Trophoblast cell (in vitro differentiated cells and primary cell): ENCODE measurements at regions not wholly inside any gene's neighbourhood (a gene's known extent, or its start where the extent isn't known, plus 50 kb on each side); places are given as distances from the start of the nearest gene placed in this dataset.

Experiments
- DNase-seq, 2 donors: peaks; one replicate each; pipeline ENCODE4 v3.0.0-alpha.2; 2016
- H2AFZ ChIP-seq: 2 replicates; pipeline ENCODE4 v1.6.1; 2013; ENCODE audit warnings: low read length, moderate library complexity, mild to moderate bottlenecking; ENCODE audit not compliant: insufficient read depth, poor library complexity
- H2AK5ac ChIP-seq: 2 replicates; pipeline ENCODE4 v1.6.1; 2013; ENCODE audit warnings: mild to moderate bottlenecking, low read length
- H2BK120ac ChIP-seq: 2 replicates; pipeline ENCODE4 v1.6.1; 2013; ENCODE audit warnings: low read length, mild to moderate bottlenecking, moderate library complexity; ENCODE audit not compliant: insufficient read depth, poor library complexity
- H2BK12ac ChIP-seq: 2 replicates; pipeline ENCODE4 v1.6.1; 2013; ENCODE audit warnings: mild to moderate bottlenecking, low read length, moderate library complexity
- H2BK5ac ChIP-seq: 2 replicates; pipeline ENCODE4 v1.6.1; 2013; ENCODE audit warnings: low read length, low read depth, moderate library complexity, mild to moderate bottlenecking; ENCODE audit not compliant: poor library complexity
- H3K14ac ChIP-seq: 2 replicates; pipeline ENCODE4 v1.6.1; 2013; ENCODE audit warnings: mild to moderate bottlenecking, low read length
- H3K18ac ChIP-seq: 2 replicates; pipeline ENCODE4 v1.6.1; 2013; ENCODE audit warnings: mild to moderate bottlenecking, low read length
- H3K23ac ChIP-seq: 2 replicates; pipeline ENCODE4 v1.6.1; 2013; ENCODE audit warnings: low read length
- H3K27ac ChIP-seq: 2 replicates; pipeline ENCODE4 v1.5.1; 2013; ENCODE audit warnings: low read depth, mild to moderate bottlenecking, inconsistent platforms, low read length, moderate library complexity
- H3K27me3 ChIP-seq: 2 replicates; pipeline ENCODE4 v1.6.1; 2013; ENCODE audit warnings: inconsistent platforms, mild to moderate bottlenecking, low read length, moderate library complexity; ENCODE audit not compliant: insufficient read depth
- H3K36me3 ChIP-seq, 2 experiments: 1 replicate in 1 of 2; 2 replicates in 1 of 2; pipeline ENCODE4 v1.6.1; 2013; ENCODE audit warnings: low read length in 2 of 2, mild to moderate bottlenecking in 2 of 2, moderate library complexity in 1 of 2; ENCODE audit not compliant: insufficient read depth in 2 of 2, control insufficient read depth in 1 of 2
- H3K4ac ChIP-seq: 2 replicates; pipeline ENCODE4 v1.6.1; 2013; ENCODE audit warnings: low read depth, mild to moderate bottlenecking, low read length, moderate library complexity
- H3K4me1 ChIP-seq, 2 experiments: 1 replicate in 1 of 2; 2 replicates in 1 of 2; pipeline ENCODE4 v1.6.1; 2013; ENCODE audit warnings: low read length in 2 of 2, mild to moderate bottlenecking in 2 of 2, moderate library complexity in 1 of 2; ENCODE audit not compliant: insufficient read depth in 2 of 2, control insufficient read depth in 1 of 2
- H3K4me2 ChIP-seq: 2 replicates; pipeline ENCODE4 v1.6.1; 2013; ENCODE audit warnings: inconsistent platforms, mild to moderate bottlenecking, low read length, moderate library complexity
- H3K4me3 ChIP-seq: 2 replicates; pipeline ENCODE4 v1.5.1; 2013; ENCODE audit warnings: mild to moderate bottlenecking, low read depth, low read length, inconsistent platforms
- H3K79me1 ChIP-seq: one replicate; pipeline ENCODE4 v1.6.1; 2013; ENCODE audit warnings: low read length
- H3K79me2 ChIP-seq: 2 replicates; pipeline ENCODE4 v1.6.1; 2013; ENCODE audit warnings: low read length, mild to moderate bottlenecking; ENCODE audit not compliant: control insufficient read depth, insufficient read depth, poor library complexity
- H3K9ac ChIP-seq: 2 replicates; pipeline ENCODE4 v1.6.1; 2013; ENCODE audit warnings: mild to moderate bottlenecking, low read length
- H3K9me3 ChIP-seq: 2 replicates; pipeline ENCODE4 v1.6.1; 2013; ENCODE audit warnings: low read depth, mild to moderate bottlenecking, control low read depth, inconsistent platforms, low read length; ENCODE audit not compliant: insufficient read depth
- H4K12ac ChIP-seq: 2 replicates; pipeline ENCODE4 v1.6.1; 2013; ENCODE audit warnings: low read depth, mild to moderate bottlenecking, low read length, moderate library complexity
- H4K8ac ChIP-seq: 2 replicates; pipeline ENCODE4 v1.6.1; 2013; ENCODE audit warnings: low read depth, mild to moderate bottlenecking, low read length, moderate library complexity
- H4K91ac ChIP-seq: one replicate; pipeline ENCODE4 v1.6.1; 2013; ENCODE audit warnings: low read depth, mild to moderate bottlenecking, low read length, moderate library complexity
- WGBS: extraction: QIAGEN DNeasy Blood & Tissue Kit; methylation state at CpG from one replicate; pipeline ENCODE4 v1.1.7; 2013; ENCODE audit warnings: missing lambda C conversion rate; ENCODE audit not compliant: insufficient read length, insufficient coverage; ENCODE audit errors: extremely low coverage; 5-methylcytosine and 5-hydroxymethylcytosine counted together

DNA sequence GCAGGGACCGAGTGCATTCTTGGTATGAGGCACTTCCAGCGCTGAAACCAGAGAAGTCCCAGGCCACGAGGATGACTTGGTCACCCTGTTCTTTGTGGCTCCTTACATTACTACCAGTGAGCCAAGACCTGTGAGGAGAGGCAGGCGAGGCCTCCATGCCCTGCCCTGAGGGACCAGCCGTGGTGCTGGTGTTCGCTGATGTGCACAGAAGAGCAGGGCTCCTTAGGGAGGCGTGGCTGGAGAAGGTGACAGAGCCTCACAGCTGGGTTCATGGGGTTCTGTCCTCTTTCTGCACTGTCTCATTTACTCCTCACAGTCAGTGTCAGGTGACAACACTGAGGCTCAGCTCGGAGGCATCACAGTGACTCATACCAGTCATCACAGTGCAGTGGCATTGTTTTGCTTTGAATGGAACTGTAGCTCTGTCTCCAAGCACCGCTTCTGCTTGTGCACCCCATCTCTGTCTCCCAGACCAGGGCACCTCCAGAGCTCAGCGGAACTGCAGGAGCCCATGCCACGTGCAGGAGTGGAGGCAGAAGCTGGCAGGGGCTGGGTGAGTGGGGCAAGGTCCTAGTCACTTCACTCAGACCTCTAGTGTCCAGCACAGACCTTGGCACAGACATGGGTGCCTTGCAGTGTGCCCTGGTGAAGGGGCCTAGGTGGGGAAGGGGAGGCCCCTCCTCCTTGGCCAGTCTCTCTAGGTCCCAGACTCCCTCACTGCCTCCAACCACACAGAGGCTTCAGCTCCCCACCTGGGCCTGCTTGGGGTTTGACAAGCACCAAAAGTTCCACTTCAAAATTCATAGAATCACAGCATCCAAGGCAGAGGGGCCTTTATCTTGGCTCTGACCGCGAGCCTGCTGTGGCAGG, 310.9 kb downstream of the MATN1 start:
- no peak overlapping the region for H4K91ac ChIP-seq
- no peak overlapping the region for H2BK12ac ChIP-seq
- H3K4me1 ChIP-seq = no peaks in the 10 kb centered on the region
- no peak overlapping the region for H3K18ac ChIP-seq
- no peak for DNase-seq
- no peak overlapping the region for H4K12ac ChIP-seq
- H3K27me3 ChIP-seq = no peaks in the 10 kb centered on the region
- no peak overlapping the region for H3K14ac ChIP-seq
- H3K4ac ChIP-seq = no peak overlapping the region
- no peak overlapping the region for H3K4me2 ChIP-seq
- H3K9me3 ChIP-seq = no peaks in the 10 kb centered on the region
- H3K4me3 ChIP-seq = no peak overlapping the region
- no peak overlapping the region for H3K9ac ChIP-seq
- H3K27ac ChIP-seq = no peak overlapping the region
- no peak overlapping the region for H2AFZ ChIP-seq
- no peak overlapping the region for H2AK5ac ChIP-seq
- H2BK5ac ChIP-seq = no peak overlapping the region
- H3K23ac ChIP-seq = no peak overlapping the region
- no peaks in the 10 kb centered on the region for H3K36me3 ChIP-seq
- H3K79me2 ChIP-seq = no peaks in the 10 kb centered on the region
- no peak overlapping the region for H4K8ac ChIP-seq
- no peak overlapping the region for H2BK120ac ChIP-seq
- no peaks in the 10 kb centered on the region for H3K79me1 ChIP-seq
- WGBS = no CpG with 5 or more reads among the region's 13 CpGs

DNA sequence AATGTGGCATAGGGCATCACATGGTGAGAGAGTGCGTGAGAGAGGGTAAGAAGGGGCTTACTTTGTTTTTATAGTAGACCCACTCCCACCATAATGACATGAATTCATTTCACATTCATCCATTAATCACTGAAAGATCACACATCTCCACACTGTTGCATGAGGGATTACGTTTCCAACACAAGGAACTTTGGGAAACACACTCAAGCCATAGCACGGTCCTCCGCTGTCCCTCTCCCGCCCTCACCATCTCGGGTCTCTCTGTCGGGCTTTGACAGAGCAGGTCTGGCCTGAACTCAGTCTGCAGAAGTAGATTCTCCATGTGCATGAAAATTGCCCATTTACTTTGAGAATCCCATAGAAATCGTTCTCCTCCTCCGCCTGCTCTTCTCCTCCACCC, 312.2 kb downstream of the MATN1 start:
- Histone ChIP-seq H3K9me3 (no peaks in the 10 kb centered on the region), H2BK5ac (no peak overlapping the region), H3K18ac (no peak overlapping the region), H3K27ac (no peak overlapping the region), H4K12ac (no peak overlapping the region), H3K36me3 (no peaks in the 10 kb centered on the region), H3K27me3 (no peaks in the 10 kb centered on the region), H3K23ac (no peak overlapping the region), H3K9ac (no peak overlapping the region), H4K8ac (no peak overlapping the region), H2BK120ac (no peak overlapping the region), H3K14ac (no peak overlapping the region), H3K4ac (no peak overlapping the region), H3K4me3 (no peak overlapping the region), H2AFZ (no peak overlapping the region), H3K79me2 (no peaks in the 10 kb centered on the region), H3K79me1 (no peaks in the 10 kb centered on the region), H2BK12ac (no peak overlapping the region), H3K4me1 (no peaks in the 10 kb centered on the region), H4K91ac (no peak overlapping the region), H3K4me2 (no peak overlapping the region), H2AK5ac (no peak overlapping the region)
- WGBS = no CpG with 5 or more reads among the region's 9 CpGs
- DNase-seq = no peak

DNA sequence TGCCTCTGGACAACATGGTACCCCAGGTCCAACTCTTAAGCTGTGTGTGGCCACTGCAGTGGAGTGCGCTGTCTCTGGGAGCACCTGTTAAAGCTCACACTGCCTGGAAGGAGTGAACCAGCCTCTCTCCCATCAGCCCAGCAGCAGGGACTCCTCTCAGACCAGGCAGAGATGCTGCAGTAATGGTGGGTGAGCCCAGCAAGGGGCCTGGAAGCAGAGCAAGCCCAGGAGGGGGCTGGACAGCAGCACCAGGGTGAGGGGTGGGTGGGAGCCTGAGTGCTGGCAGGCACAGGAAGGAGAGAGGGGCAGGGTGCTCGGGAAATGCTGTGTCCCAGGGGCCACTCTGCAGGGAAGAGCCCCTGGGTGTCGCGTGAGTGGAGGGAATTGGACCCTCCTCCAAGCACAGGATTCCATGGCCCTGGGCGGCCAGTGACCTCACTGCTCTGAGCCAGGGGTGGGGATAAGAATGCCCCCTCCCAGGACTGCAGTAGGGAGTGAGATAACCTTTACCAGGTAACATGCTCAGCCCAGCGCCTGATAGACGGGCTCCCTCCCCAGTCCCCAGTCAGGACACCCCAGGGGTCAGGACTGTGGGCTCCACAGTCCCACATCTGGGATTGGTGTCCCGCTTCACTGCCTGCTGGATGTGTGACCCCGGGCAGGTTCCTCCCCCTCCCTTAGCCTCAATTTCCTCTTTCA, 313.1 kb downstream of the MATN1 start:
- Histone ChIP-seq H3K4me3 (peak overlapping the region; percentile 4), H3K4ac (no peak overlapping the region), H3K9me3 (no peaks in the 10 kb centered on the region), H3K27me3 (no peaks in the 10 kb centered on the region), H3K4me2 (no peak overlapping the region), H2BK120ac (no peak overlapping the region), H2BK5ac (no peak overlapping the region), H3K79me2 (no peaks in the 10 kb centered on the region), H3K18ac (no peak overlapping the region), H3K23ac (no peak overlapping the region), H3K4me1 (no peaks in the 10 kb centered on the region), H3K79me1 (no peaks in the 10 kb centered on the region), H3K14ac (no peak overlapping the region), H4K8ac (no peak overlapping the region), H3K27ac (no peak overlapping the region), H2AK5ac (no peak overlapping the region), H3K36me3 (no peaks in the 10 kb centered on the region), H3K9ac (no peak overlapping the region), H2BK12ac (no peak overlapping the region), H4K12ac (no peak overlapping the region), H2AFZ (no peak overlapping the region), H4K91ac (no peak overlapping the region)
- no CpG with 5 or more reads among the region's 9 CpGs for WGBS
- no peak for DNase-seq

DNA sequence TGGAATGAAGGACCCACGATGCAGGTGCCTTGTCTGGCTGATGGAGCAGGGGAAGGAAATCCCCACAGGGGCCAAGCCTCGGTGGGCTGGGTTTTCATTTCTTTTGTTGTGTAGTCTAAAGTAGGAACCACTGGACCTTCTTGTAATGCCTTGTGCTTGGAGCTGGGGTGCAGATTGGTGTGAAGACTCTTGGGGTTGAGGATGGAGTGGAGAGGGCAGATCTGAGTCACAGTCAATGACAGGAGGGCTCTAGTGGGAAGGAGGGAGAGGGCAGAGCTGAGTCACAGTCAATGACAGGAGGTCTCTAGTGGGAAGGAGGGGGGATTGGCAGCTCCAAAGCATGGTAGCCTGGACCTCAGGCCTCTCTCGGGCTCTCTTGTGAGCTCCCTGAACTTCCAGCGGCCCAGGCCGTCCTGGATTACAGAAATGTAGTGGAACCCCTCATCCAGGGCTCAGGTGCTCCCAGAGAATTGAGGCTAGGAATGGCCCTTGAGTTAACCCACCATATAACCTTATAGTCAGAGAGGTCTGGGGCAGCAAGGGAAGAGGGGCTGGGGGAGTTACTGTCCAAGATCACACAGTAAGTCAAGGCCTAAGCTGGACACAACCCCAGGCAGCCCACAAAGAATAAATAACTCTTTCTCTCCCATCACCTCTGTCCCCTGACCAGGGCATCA, 313.8 kb downstream of the MATN1 start:
- H3K36me3 ChIP-seq = no peaks in the 10 kb centered on the region
- H4K12ac ChIP-seq = no peak overlapping the region
- H3K4me3 ChIP-seq = no peak overlapping the region
- H3K27me3 ChIP-seq = no peaks in the 10 kb centered on the region
- H2BK12ac ChIP-seq = no peak overlapping the region
- no peak overlapping the region for H3K4me2 ChIP-seq
- H2BK5ac ChIP-seq = no peak overlapping the region
- no peak overlapping the region for H3K14ac ChIP-seq
- no peaks in the 10 kb centered on the region for H3K79me2 ChIP-seq
- no peak overlapping the region for H4K91ac ChIP-seq
- no peak overlapping the region for H3K27ac ChIP-seq
- no peak overlapping the region for H3K23ac ChIP-seq
- no peak overlapping the region for H2AFZ ChIP-seq
- no peak overlapping the region for H3K4ac ChIP-seq
- H3K4me1 ChIP-seq = no peaks in the 10 kb centered on the region
- no peak overlapping the region for H4K8ac ChIP-seq
- no peaks in the 10 kb centered on the region for H3K79me1 ChIP-seq
- H3K9me3 ChIP-seq = no peaks in the 10 kb centered on the region
- no peak overlapping the region for H2BK120ac ChIP-seq
- no CpG with 5 or more reads among the region's 5 CpGs for WGBS
- H3K9ac ChIP-seq = no peak overlapping the region
- no peak overlapping the region for H3K18ac ChIP-seq
- DNase-seq = no peak
- H2AK5ac ChIP-seq = no peak overlapping the region
